OCI-LY3 (cell line): ENCODE measurements at regions not wholly inside any gene's neighbourhood (a gene's known extent, or its start where the extent isn't known, plus 50 kb on each side); places are given as distances from the start of the nearest gene placed in this dataset.

Experiments
- EZH2phosphoT487 ChIP-seq: fragments of 200-600 bp; shearing (Covaris generic); IDR thresholded peaks from 2 replicates; pipeline ENCODE4 v1.6.1; 2018; ENCODE audit warnings: antibody characterized with exemption, mixed run types, low read depth
- TF ChIP-seq, protein P1 (sequence below): fragments of 200-600, 300-600 bp; sonication (generic); IDR thresholded peaks from 2 replicates; pipeline ENCODE4 v1.5.1; 2014; ENCODE audit warnings: antibody characterized with exemption, low read length, low read depth

DNA sequence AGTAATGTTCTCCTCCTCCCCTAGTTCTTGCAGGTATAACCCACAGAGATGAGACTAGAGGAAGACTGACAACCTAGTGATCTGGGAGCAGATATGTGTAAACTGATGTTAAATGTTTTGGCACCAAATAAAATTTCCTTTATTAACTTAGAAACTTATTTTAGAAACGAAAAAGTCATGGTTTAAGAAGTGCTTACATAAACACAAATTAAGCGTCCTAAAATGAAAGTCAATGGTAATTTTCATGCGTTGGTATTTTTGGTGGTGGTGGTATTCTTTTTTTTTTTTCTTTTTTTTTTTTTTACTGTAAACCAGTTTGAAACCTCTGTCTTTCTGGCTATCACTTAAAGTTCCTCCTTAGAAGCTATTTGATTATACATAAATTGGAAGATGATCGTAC lies 1438.1 kb upstream of the TENM3 start:
- TF ChIP-seq, protein P1, sequence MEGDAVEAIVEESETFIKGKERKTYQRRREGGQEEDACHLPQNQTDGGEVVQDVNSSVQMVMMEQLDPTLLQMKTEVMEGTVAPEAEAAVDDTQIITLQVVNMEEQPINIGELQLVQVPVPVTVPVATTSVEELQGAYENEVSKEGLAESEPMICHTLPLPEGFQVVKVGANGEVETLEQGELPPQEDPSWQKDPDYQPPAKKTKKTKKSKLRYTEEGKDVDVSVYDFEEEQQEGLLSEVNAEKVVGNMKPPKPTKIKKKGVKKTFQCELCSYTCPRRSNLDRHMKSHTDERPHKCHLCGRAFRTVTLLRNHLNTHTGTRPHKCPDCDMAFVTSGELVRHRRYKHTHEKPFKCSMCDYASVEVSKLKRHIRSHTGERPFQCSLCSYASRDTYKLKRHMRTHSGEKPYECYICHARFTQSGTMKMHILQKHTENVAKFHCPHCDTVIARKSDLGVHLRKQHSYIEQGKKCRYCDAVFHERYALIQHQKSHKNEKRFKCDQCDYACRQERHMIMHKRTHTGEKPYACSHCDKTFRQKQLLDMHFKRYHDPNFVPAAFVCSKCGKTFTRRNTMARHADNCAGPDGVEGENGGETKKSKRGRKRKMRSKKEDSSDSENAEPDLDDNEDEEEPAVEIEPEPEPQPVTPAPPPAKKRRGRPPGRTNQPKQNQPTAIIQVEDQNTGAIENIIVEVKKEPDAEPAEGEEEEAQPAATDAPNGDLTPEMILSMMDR: no peak
- TF ChIP-seq EZH2phosphoT487: no peak
